SK-N-MC (cell line): ENCODE measurements at regions not wholly inside any gene's neighbourhood (a gene's known extent, or its start where the extent isn't known, plus 50 kb on each side); places are given as distances from the start of the nearest gene placed in this dataset.
"Not testable (repeated sequence)": the region's sequence is repeated elsewhere in the genome, so short reads cannot be mapped to it uniquely, and the experiment has no call there.

Experiments used
- DNase-seq: peaks from one replicate; pipeline ENCODE4 v3.0.0-alpha.2; 2011; ENCODE audit warnings: low read depth, low spot score
- H3K27ac ChIP-seq: fragments of 200-600 bp; sonication (generic); 2 replicates; pipeline ENCODE4 v1.5.1; 2016; ENCODE audit warnings: mixed run types
- H3K36me3 ChIP-seq: fragments of 200-600 bp; sonication (generic); 2 replicates; pipeline ENCODE4 v1.6.1; 2017; ENCODE audit warnings: antibody characterized with exemption, low read length, mixed read lengths; ENCODE audit not compliant: insufficient read depth
- H3K4me3 ChIP-seq: fragments of 200-600 bp; sonication (generic); 2 replicates; pipeline ENCODE4 v1.5.1; 2016
- H3K9ac ChIP-seq: fragments of 200-600 bp; sonication (generic); 2 replicates; pipeline ENCODE4 v1.8.0; 2017; ENCODE audit warnings: mixed run types, mixed read lengths; ENCODE audit not compliant: insufficient read length
- H3K9me3 ChIP-seq: fragments of 200-600 bp; sonication (generic); 2 replicates; pipeline ENCODE4 v1.6.1; 2017; ENCODE audit warnings: low read depth, mild to moderate bottlenecking, antibody characterized with exemption, low read length, moderate library complexity, mixed read lengths
- EZH2 ChIP-seq: fragments of 200-600 bp; sonication (generic); IDR thresholded peaks from one replicate; pipeline ENCODE4 v1.6.1; 2017; ENCODE audit warnings: antibody characterized with exemption
- FOXP2 ChIP-seq: optimal IDR thresholded peaks from 2 replicates; pipeline ENCODE3; 2011; ENCODE audit warnings: mild to moderate bottlenecking, moderate library complexity; ENCODE audit not compliant: insufficient read depth; ENCODE audit errors: extremely low read length, control extremely low read depth
- POLR2AphosphoS5 ChIP-seq: IDR thresholded peaks from 2 replicates; pipeline ENCODE4 v1.6.1; 2012; ENCODE audit warnings: mild to moderate bottlenecking, low read depth, low read length, borderline replicate concordance

GRCh38 chr13:47707414-47707813, 293.7 kb downstream of the SUCLA2 start:
- Histone ChIP-seq H3K4me3 (no peak overlapping the region), H3K9ac (no peak overlapping the region), H3K36me3 (no peaks in the 10 kb centered on the region), H3K9me3 (no peaks in the 10 kb centered on the region), H3K27ac (no peak overlapping the region)
- no peak for DNase-seq
- TF ChIP-seq EZH2 = no peak
- TF ChIP-seq FOXP2 = no peak
- no peak for TF ChIP-seq POLR2AphosphoS5

DNA sequence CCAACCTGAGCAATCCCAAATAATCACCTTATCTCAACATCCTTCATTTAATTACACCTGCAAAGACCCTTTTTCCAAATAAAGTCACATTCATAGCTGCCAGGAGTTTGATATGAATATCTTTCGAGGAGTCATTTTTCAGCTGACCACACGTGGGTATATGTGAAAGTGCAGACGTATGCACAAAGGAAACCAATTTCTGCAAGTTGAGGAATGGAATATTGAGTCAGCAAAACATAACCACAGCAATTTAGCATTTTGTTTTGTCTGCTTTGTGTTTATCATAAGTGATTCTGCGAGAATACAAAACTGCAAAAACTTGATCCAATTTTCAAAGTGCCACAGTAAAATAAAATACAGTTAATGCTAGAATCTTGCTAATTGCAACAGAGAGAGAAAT, 295.9 kb downstream of the SUCLA2 start:
- no peak for TF ChIP-seq FOXP2

GRCh38 chr13:47696674-47697073, 304.4 kb downstream of the SUCLA2 start:
- no peaks in the 10 kb centered on the region for H3K9me3 ChIP-seq
- H3K36me3 ChIP-seq = no peaks in the 10 kb centered on the region
- DNase-seq = no peak
- no peak for TF ChIP-seq FOXP2
- TF ChIP-seq EZH2 = no peak
- TF ChIP-seq POLR2AphosphoS5 = no peak
- no peak overlapping the region for H3K9ac ChIP-seq
- no peak overlapping the region for H3K4me3 ChIP-seq
- no peak overlapping the region for H3K27ac ChIP-seq

More for the DNA sequence above, 295.9 kb downstream of the SUCLA2 start:
- Histone ChIP-seq H3K9me3 (no peaks in the 10 kb centered on the region), H3K4me3 (no peak overlapping the region), H3K9ac (no peak overlapping the region), H3K27ac (no peak overlapping the region), H3K36me3 (no peaks in the 10 kb centered on the region)
- DNase-seq = no peak

DNA sequence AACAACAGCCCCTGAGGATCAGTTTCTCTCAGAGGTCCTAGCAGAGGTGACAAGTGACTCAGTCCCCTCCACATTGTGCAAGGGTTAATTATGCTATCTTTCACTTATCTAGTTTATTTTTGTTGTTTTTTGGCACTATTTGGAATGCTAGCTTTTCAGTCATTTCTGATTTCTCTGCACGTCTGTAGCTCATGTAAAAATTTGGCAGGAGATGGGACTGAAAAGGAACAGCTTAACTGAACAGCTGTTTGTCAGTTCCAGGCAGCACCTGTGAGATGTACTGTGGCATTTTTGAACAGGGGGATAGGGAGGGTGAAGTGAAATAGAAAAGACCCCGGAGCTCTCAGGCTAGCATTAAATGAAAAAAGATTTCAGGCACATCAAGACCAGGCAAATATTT, 313.5 kb downstream of the SUCLA2 start:
- no peak for TF ChIP-seq FOXP2
- TF ChIP-seq POLR2AphosphoS5 = no peak
- no peak for TF ChIP-seq EZH2
- Histone ChIP-seq H3K36me3 (no peaks in the 10 kb centered on the region), H3K27ac (no peak overlapping the region), H3K9ac (no peak overlapping the region), H3K9me3 (no peaks in the 10 kb centered on the region), H3K4me3 (no peak overlapping the region)
- DNase-seq = no peak

DNA sequence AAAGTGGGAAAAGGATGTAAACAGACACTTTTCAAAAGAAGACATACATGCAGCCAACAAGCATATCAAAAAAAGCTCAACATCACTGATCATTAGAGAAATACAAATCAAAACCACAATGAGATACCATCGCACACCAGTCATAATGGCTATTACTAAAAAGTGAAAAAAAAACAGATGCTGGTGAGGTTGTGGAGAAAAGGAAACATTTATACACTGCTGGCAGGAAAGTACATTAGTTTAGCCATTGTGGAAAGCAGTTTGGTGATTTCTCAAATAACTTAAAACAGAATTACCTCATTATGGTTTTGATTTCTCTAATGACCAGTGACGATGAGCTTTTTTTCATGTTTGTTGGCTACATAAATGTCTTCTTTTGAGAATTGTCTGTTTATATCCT, 315.9 kb downstream of the SUCLA2 start:
- DNase-seq = not testable (repeated sequence)

DNA sequence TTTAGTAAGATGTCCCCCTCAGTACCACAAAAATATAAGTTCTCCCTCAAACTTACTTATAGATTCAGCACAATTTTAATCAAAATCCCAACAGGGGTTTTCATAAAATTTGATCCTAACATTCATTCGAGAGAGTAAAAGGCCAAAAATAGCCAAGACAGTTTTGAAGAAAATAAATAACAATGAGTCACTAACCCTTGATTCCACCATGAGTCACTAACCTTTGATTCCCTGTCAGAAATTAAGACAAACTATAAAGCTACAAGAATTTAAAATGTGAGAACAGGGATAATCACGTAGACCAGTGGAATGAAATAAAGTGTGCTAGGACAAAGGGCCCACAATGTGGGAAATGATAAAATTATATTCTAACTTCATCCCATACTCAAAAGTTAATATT, 320.3 kb downstream of the SUCLA2 start:
- H3K36me3 ChIP-seq = no peaks in the 10 kb centered on the region
- DNase-seq = no peak
- no peaks in the 10 kb centered on the region for H3K9me3 ChIP-seq
- no peak overlapping the region for H3K27ac ChIP-seq
- no peak for TF ChIP-seq FOXP2
- no peak for TF ChIP-seq POLR2AphosphoS5
- no peak for TF ChIP-seq EZH2
- H3K4me3 ChIP-seq = no peak overlapping the region
- H3K9ac ChIP-seq = no peak overlapping the region

More for the DNA sequence above, 315.9 kb downstream of the SUCLA2 start:
- H3K36me3 ChIP-seq, H3K4me3 ChIP-seq, H3K9me3 ChIP-seq, H3K9ac ChIP-seq, H3K27ac ChIP-seq: not testable (repeated sequence)

DNA sequence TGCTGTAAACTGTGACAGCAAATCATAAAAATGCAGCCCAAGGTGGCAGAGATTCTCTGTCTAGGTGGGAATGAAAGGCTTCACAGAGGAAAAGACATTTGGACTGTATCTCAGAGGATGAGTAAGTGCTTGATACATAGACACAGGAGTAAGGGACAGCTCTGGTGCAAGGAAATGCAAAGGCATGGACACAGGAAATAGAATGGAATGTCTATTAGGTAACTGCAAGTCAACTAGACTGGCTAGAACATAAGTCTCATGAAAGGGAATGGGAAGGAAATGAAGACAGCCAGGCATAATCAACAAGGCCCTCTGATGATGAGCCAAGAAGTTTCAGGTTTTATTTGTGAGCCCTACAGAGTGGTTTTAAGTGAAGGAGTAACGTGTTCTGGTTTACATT, 321.7 kb downstream of the SUCLA2 start:
- no peak for TF ChIP-seq FOXP2
- TF ChIP-seq POLR2AphosphoS5 = no peak
- TF ChIP-seq EZH2 = no peak
- Histone ChIP-seq H3K9ac (no peak overlapping the region), H3K36me3 (no peaks in the 10 kb centered on the region), H3K27ac (no peak overlapping the region), H3K4me3 (no peak overlapping the region), H3K9me3 (no peaks in the 10 kb centered on the region)
- no peak for DNase-seq

DNA sequence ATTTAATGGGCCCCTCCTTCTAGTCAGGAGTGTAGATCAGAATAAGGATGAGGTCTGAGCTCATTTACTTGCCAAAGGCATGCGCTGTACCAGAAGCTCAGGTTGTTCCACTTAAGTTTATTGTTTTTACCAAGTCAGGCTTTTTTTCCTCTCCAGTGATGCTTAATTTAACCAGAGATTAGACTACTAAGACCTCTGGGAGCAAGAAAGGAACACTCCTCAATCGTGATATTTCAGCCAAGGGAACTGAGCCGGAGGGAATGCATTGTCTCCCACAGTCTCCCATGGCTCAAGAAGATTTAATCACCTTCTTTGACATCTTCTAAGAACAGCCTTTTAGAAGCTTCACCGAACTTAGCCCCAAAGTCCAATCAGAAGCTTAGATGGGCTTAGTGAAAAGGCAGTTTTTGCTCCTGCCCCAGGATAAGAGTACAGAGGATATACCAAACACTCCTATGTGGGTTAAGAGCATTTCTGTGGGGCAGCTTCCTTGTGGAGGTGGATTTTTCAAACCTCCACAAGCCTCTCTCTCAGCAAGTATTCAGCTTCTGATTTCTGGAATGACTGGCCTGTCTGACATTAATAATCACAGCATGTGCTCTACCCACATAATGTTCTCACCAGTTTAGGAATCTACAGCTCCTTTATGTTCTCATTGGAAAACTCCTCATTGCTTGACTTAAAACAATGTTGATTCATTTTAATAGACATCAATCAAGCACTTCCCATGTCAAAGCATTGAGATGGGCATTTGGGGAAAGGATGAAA, 322.7 kb downstream of the SUCLA2 start:
- Histone ChIP-seq H3K27ac (no peak overlapping the region), H3K9ac (no peak overlapping the region), H3K4me3 (no peak overlapping the region), H3K36me3 (no peaks in the 10 kb centered on the region), H3K9me3 (no peaks in the 10 kb centered on the region)
- TF ChIP-seq EZH2 = no peak
- no peak for TF ChIP-seq FOXP2
- no peak for TF ChIP-seq POLR2AphosphoS5
- DNase-seq = no peak

GRCh38 chr13:47675871-47676270, 325.2 kb downstream of the SUCLA2 start:
- Histone ChIP-seq H3K36me3 (no peaks in the 10 kb centered on the region), H3K9me3 (no peaks in the 10 kb centered on the region), H3K27ac (no peak overlapping the region), H3K4me3 (no peak overlapping the region), H3K9ac (no peak overlapping the region)
- no peak for DNase-seq
- TF ChIP-seq FOXP2 (no peak), POLR2AphosphoS5 (no peak), EZH2 (no peak)
